NB4 (cell line): ENCODE measurements at regions not wholly inside any gene's neighbourhood (a gene's known extent, or its start where the extent isn't known, plus 50 kb on each side); places are given as distances from the start of the nearest gene placed in this dataset.

Experiments
- MYC ChIP-seq: IDR thresholded peaks from 2 replicates; pipeline ENCODE4 v1.6.1; 2011; ENCODE audit warnings: low read depth, low read length
- POLR2A ChIP-seq: IDR thresholded peaks from 2 replicates; pipeline ENCODE4 v1.6.1; 2011; ENCODE audit warnings: mild to moderate bottlenecking; ENCODE audit not compliant: insufficient read length; ENCODE audit errors: extremely low read depth
- TF ChIP-seq, protein P1 (sequence below): IDR thresholded peaks from one replicate; pipeline ENCODE4 v1.5.1; 2012; ENCODE audit warnings: low read depth, low read length
- TF ChIP-seq, protein P2 (sequence below): IDR thresholded peaks from 2 replicates; pipeline ENCODE4 v1.6.1; 2011; ENCODE audit warnings: low read depth, low read length

DNA sequence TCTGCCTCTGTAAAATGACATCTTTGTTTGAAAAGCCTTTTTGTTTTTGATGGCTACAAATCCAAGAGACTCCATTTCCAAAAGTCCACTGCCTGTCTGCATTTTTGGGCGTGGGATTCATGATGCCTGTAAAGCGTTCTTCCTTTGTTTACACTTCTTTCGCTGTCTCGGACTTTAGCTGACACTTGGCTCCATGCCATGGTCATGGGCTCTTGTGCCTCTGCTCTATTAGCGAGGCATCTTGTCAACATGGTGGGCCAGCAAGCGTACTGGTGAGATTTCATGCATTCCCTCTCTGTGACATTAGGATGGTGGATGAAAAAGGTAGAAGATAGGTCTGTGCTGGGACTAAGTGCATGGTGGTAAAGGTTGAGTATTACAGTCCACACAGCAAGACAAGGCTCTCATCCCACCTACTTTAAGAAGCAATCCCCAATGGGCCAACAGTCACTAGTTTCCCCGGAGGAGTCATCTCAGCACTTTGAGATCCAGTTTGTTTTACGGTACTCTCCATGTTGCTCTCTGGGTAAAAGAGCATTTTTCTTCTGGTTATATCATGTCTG is 298.2 kb upstream of the KLF3 start:
- TF ChIP-seq, protein P1, sequence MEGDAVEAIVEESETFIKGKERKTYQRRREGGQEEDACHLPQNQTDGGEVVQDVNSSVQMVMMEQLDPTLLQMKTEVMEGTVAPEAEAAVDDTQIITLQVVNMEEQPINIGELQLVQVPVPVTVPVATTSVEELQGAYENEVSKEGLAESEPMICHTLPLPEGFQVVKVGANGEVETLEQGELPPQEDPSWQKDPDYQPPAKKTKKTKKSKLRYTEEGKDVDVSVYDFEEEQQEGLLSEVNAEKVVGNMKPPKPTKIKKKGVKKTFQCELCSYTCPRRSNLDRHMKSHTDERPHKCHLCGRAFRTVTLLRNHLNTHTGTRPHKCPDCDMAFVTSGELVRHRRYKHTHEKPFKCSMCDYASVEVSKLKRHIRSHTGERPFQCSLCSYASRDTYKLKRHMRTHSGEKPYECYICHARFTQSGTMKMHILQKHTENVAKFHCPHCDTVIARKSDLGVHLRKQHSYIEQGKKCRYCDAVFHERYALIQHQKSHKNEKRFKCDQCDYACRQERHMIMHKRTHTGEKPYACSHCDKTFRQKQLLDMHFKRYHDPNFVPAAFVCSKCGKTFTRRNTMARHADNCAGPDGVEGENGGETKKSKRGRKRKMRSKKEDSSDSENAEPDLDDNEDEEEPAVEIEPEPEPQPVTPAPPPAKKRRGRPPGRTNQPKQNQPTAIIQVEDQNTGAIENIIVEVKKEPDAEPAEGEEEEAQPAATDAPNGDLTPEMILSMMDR: no peak
- TF ChIP-seq MYC (no peak), POLR2A (no peak)
- TF ChIP-seq, protein P2, sequence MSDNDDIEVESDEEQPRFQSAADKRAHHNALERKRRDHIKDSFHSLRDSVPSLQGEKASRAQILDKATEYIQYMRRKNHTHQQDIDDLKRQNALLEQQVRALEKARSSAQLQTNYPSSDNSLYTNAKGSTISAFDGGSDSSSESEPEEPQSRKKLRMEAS: no peak
